NCI-H1092 treated with DMSO at 0.1 percent for 48 hours (cell line): ENCODE measurements at regions not wholly inside any gene's neighbourhood (a gene's known extent, or its start where the extent isn't known, plus 50 kb on each side); places are given as distances from the start of the nearest gene placed in this dataset.

Experiments
- DNase-seq: peaks from one replicate; lab custom pipeline; 2025; lab: John Stamatoyannopoulos, UW

- DNase-seq, result no peak
Observed at GRCh38 chr18:30350263-30350662, 692.3 kb downstream of the DSC3 start.

DNA sequence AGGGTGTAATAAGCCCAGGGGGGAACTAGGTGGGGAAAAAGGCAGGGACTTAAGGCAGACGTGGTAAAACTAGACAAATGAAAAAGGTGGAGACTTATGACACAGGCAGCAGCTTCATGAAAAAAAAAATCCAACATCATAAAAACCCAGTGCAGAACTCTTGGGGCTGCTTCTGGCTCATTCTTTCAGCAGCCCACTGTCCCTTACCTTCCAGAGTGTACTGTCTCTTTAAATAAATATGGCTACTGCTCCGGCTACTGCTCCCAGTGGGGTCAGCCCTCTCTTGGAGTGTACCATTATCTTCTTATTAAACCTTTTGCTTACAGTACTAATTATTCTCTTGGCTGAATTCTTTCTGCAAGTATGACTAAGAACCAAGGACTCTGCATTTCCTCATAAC lies 699.5 kb downstream of the DSC3 start:
- DNase-seq, result no peak

- no peak for DNase-seq
Observed at GRCh38 chr18:30342675-30343074, 699.9 kb downstream of the DSC3 start.

DNA sequence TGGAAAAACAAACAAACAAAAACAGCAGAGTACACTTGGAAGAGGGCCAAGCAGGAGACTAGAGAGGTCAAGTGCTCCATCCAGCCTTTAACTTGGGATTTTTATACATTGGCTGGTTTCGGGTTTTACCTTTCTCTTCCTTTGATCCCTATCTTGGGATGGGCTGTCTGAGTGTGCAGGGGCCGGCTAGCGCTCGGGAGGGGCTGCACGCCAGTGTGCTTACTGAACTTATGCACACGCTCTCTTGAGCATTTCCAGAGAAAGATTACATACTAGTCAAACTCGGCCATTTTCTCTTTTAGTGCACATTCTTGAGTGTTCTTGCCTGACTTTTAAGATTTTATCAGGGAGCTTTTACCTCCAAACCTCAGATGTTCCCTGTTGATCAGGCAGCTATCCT lies 707.8 kb downstream of the DSC3 start:
- DNase-seq, result no peak

GRCh38 chr18:30333310-30333709 lies 709.2 kb downstream of the DSC3 start:
- DNase-seq, result no peak

GRCh38 chr18:30328839-30329238 lies 713.7 kb downstream of the DSC3 start:
- DNase-seq, result no peak

DNA sequence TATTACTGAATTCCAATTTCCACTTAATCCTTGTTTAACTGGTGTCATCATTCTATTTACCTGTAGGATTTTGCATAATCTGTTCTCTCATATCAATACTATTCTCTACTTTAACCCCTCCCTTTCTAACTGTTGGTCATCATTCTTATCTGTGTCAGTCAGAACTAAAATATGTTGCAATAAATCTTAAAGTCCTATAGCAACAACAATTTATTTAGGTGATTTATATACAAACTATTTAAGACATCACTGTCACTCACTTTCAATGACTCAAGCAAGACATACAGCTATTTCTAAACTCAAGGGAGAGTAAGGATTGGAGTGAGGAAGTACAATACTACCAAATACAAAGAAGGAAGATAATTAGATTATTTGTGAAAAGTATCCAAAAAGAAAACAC lies 740.4 kb downstream of the DSC3 start:
- DNase-seq, result no peak

GRCh38 chr18:30298769-30299168 lies 743.8 kb downstream of the DSC3 start:
- DNase-seq, result no peak

DNA sequence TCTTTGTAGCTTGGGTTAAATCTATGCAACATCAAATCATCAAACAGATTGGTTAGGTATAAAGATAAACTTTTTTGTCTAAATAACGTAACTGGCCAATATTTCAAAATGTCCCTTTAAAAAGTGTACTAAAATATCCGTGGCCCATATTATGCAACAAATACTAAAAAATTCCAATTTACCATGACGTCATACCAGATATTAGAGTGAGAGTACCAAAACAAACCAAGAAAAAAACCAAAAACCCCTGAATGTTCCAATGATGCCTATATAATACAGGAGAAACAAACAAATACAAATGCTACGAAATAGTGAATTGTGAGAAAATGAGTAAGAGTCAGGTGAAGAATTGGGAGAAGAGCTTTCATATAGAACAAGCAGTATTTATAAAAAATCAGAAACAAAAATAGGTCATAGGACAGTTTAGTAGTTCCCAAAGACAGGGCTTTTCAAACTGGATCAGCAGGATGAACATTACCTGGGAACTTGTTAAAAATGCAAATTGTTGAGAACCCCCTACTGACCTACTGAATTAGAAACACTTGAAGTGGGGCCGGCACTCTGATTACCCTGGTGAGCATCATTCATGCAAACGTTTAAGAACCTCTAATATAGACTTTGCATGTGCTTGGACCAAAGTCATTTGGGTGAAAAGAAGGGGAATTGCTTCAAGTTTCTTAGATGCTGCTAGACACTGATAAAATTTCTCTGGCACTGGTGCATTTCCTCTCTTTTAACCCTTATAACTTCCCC lies 753.7 kb downstream of the DSC3 start:
- DNase-seq, result no peak

- DNase-seq, result peak; percentile 63
Observed at GRCh38 chr18:30280861-30281470, 761.6 kb downstream of the DSC3 start.

DNA sequence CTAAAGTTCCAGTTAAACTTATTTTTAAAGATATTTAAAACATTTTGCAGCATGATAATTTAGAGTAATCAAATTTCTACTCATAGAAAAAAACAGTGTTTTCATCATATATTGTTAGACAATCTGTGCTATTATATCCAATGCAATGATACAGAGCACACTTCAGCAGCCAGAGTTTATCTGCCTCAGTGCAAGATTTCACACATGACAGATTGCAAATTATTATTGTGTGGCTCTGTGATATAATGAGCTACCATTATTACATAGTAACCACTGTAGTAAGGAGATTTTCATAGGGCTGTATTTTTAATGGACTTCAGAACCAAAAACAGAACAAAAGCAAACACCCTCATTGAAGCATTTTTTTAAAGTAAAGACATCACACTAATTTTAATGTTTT lies 762.4 kb downstream of the DSC3 start:
- no peak for DNase-seq

GRCh38 chr18:30277676-30278075 lies 764.9 kb downstream of the DSC3 start:
- no peak for DNase-seq

GRCh38 chr18:30271716-30272115 lies 770.8 kb downstream of the DSC3 start:
- no peak for DNase-seq

GRCh38 chr18:30265190-30265589 lies 777.4 kb downstream of the DSC3 start:
- DNase-seq, result no peak

- DNase-seq, result no peak
Observed at GRCh38 chr18:30254331-30254730, 788.2 kb downstream of the DSC3 start.

GRCh38 chr18:30248056-30248455 lies 794.5 kb downstream of the DSC3 start:
- no peak for DNase-seq

DNA sequence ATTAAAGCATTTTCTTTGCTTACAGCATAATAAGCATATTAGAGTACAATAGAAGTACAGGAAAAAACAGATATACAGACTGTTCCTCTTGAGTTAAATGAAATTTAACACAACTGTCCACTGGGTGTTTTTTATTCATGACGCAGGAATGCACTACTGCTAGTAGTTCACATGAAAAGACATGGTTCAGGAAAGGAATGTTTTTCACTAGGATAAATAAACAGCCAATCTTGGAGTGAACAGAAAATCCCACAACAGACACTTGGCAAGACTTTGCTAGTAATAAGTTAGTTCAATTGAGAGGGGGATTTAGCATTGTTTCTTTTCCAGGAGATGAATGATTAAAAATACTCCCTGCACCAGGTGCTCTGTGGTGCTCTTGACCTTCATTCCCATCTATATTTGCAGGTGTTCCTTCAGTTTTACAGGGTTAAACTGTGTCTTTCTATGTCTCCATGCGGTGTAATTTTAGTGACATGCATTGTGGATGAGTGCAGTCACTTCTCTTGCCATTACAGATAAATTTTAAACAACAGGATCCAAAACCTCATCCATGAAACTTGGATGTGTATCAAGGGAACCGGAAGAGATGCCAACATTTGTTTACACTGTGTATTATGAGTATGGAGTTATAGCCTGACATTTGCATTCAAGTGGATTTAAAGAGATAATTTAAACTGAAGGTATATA lies 796.6 kb downstream of the DSC3 start:
- DNase-seq, result no peak

DNA sequence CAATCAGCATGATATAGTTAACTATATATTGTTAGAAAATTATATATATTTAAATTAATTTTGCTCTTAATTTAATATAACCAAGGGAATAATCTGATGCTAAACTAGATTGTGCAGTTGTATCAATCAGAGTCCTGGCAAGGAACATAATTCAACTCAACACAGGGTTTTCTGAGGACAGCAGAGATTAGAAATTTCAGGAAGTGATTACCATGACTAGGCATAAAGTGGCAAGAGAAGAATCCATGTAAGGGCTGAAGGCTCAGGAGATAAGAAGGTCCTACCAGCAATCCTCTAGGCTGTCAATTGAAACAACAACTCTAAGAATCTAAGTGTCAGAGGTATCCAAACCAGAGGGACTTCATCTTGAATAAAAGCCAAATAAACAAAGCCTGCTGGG lies 807.8 kb downstream of the DSC3 start:
- DNase-seq, result no peak

GRCh38 chr18:30211112-30211511 lies 831.4 kb downstream of the DSC3 start:
- no peak for DNase-seq

- no peak for DNase-seq
Observed at GRCh38 chr18:30208546-30208945, 834.0 kb downstream of the DSC3 start.

- no peak for DNase-seq
Observed at GRCh38 chr18:30192216-30192615, 850.3 kb downstream of the DSC3 start.

DNA sequence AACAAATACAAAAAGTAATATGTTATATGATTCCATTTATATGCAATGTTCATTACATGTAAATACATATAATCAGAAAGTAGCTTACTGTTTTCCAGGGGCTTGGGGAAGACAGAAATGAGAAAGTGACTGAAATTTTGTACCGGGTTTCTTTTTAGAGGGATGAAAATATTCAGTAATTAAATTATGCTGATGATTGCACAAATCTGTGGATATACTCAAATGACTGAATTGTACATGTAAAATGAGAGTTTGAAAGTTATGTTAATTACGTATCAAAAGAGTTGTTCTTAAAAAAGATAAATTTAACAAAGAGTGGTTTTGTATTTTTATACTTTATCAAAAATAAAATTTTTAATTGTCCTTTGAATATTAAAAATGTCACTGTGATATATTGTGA lies 856.3 kb downstream of the DSC3 start:
- no peak for DNase-seq

DNA sequence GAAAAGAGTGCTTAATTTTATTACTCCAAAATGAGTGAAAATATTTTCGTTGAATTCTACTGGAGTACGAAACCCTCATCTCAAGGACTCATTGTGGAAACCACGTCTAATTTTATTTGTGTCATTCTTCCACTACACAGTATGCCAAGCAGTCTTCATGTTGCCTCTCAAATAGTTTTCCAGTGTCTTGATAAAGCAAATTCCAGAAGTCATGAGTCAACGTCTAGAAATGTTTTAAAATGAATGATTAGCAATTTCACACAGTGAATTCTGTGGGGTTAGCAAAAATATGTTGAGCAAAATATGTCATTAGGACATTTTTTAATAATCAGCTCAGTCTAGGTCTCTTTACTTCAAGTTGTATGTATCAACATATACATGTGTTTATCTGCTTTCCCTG lies 865.5 kb downstream of the DSC3 start:
- DNase-seq, result no peak
